ENCODE measurements at regions not wholly inside any gene's neighbourhood (a gene's known extent, or its start where the extent isn't known, plus 50 kb on each side); places are given as distances from the start of the nearest gene placed in this dataset.
"Not testable (repeated sequence)": the region's sequence is repeated elsewhere in the genome, so short reads cannot be mapped to it uniquely, and the experiment has no call there.

DNA sequence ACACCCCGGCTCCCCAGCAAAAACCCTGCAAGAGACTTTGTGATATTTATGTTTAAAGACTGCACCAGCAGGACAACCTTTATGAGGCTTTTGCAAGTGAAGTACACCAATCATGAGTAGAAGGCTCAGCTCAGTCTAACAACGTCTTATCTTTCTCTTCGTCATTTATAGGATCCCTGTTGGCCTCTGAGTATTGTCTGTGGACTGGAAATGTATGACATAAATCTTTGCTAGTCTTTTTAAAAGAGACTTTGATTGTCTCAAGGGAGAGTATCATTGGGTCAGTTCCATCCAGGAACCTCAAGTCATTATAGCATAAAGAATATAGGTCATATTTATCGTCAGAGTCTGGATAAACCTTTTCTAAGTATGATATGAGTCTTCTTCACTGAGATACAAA lies 505.0 kb upstream of the SOX9 start:
- DNase-seq = no peak
- Mint-ChIP-seq H3K9me3 (ENCODE audit: low read depth, unreplicated experiment) (peaks cover 14% of the 10 kb centered on the region), H3K27ac (ENCODE audit: unreplicated experiment) (no peak overlapping the region), H3K27me3 (ENCODE audit: unreplicated experiment) (no peaks in the 10 kb centered on the region), H3K4me1 (ENCODE audit: low read depth, unreplicated experiment) (no peaks in the 10 kb centered on the region), H3K36me3 (ENCODE audit: insufficient read depth, unreplicated experiment) (no peaks in the 10 kb centered on the region), H3K4me3 (ENCODE audit: low read depth, unreplicated experiment) (no peak overlapping the region)
- CTCF ChIA-PET = no interaction called here
- TF ChIP-seq, protein P1, sequence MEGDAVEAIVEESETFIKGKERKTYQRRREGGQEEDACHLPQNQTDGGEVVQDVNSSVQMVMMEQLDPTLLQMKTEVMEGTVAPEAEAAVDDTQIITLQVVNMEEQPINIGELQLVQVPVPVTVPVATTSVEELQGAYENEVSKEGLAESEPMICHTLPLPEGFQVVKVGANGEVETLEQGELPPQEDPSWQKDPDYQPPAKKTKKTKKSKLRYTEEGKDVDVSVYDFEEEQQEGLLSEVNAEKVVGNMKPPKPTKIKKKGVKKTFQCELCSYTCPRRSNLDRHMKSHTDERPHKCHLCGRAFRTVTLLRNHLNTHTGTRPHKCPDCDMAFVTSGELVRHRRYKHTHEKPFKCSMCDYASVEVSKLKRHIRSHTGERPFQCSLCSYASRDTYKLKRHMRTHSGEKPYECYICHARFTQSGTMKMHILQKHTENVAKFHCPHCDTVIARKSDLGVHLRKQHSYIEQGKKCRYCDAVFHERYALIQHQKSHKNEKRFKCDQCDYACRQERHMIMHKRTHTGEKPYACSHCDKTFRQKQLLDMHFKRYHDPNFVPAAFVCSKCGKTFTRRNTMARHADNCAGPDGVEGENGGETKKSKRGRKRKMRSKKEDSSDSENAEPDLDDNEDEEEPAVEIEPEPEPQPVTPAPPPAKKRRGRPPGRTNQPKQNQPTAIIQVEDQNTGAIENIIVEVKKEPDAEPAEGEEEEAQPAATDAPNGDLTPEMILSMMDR (IDR thresholded peaks at IDR 0.05; ENCODE audit: unreplicated experiment) = no peak
- BruUV-seq (replicated peaks) = no TSS peak
- intact Hi-C loops (cut with micrococcal nuclease; ENCODE audit: unreplicated experiment) = no loop called here

GRCh38 chr17:71617767-71618166 lies 503.1 kb upstream of the SOX9 start:
- BruUV-seq (replicated peaks); H3K36me3 Mint-ChIP-seq (ENCODE audit: insufficient read depth, unreplicated experiment); intact Hi-C loops (cut with micrococcal nuclease; ENCODE audit: unreplicated experiment); DNase-seq; H3K4me3 Mint-ChIP-seq (ENCODE audit: low read depth, unreplicated experiment); H3K27me3 Mint-ChIP-seq (ENCODE audit: unreplicated experiment); H3K4me1 Mint-ChIP-seq (ENCODE audit: low read depth, unreplicated experiment); H3K27ac Mint-ChIP-seq (ENCODE audit: unreplicated experiment); CTCF ChIA-PET: not testable (repeated sequence)
- H3K9me3 Mint-ChIP-seq (ENCODE audit: low read depth, unreplicated experiment) = peaks cover 14% of the 10 kb centered on the region

- DNase-seq = no peak
- no peak overlapping the region for H3K4me3 Mint-ChIP-seq (ENCODE audit: low read depth, unreplicated experiment)
- H3K27me3 Mint-ChIP-seq (ENCODE audit: unreplicated experiment) = no peaks in the 10 kb centered on the region
- CTCF ChIA-PET = no interaction called here
- H3K9me3 Mint-ChIP-seq (ENCODE audit: low read depth, unreplicated experiment) = peaks cover 4% of the 10 kb centered on the region
- BruUV-seq (replicated peaks) = no TSS peak
- peaks cover 14% of the 10 kb centered on the region for H3K4me1 Mint-ChIP-seq (ENCODE audit: low read depth, unreplicated experiment)
- H3K36me3 Mint-ChIP-seq (ENCODE audit: insufficient read depth, unreplicated experiment) = no peaks in the 10 kb centered on the region
- TF ChIP-seq, protein P1 (IDR thresholded peaks at IDR 0.05; ENCODE audit: unreplicated experiment) = no peak
- intact Hi-C loops (cut with micrococcal nuclease; ENCODE audit: unreplicated experiment) = no loop called here
- H3K27ac Mint-ChIP-seq (ENCODE audit: unreplicated experiment) = no peak overlapping the region
Measured at GRCh38 chr17:71625330-71625729, 495.5 kb upstream of the SOX9 start.

- CTCF ChIA-PET = no interaction called here
- peaks cover 9% of the 10 kb centered on the region for H3K36me3 Mint-ChIP-seq (ENCODE audit: insufficient read depth, unreplicated experiment)
- no peak for DNase-seq
- TF ChIP-seq, protein P1 (IDR thresholded peaks at IDR 0.05; ENCODE audit: unreplicated experiment) = no peak
- H3K9me3 Mint-ChIP-seq (ENCODE audit: low read depth, unreplicated experiment) = peaks cover 4% of the 10 kb centered on the region
- BruUV-seq (replicated peaks) = no TSS peak
- H3K4me1 Mint-ChIP-seq (ENCODE audit: low read depth, unreplicated experiment) = peaks cover 39% of the 10 kb centered on the region
- no peak overlapping the region for H3K27ac Mint-ChIP-seq (ENCODE audit: unreplicated experiment)
- H3K27me3 Mint-ChIP-seq (ENCODE audit: unreplicated experiment) = no peaks in the 10 kb centered on the region
- H3K4me3 Mint-ChIP-seq (ENCODE audit: low read depth, unreplicated experiment) = no peak overlapping the region
- intact Hi-C loops (cut with micrococcal nuclease; ENCODE audit: unreplicated experiment) = no loop called here
Measured at GRCh38 chr17:71628306-71628705, 492.5 kb upstream of the SOX9 start.

GRCh38 chr17:71631483-71631882 lies 489.3 kb upstream of the SOX9 start:
- intact Hi-C loops (cut with micrococcal nuclease; ENCODE audit: unreplicated experiment) = loop anchor here (5.0 to 10.0 kb wide), 4 partner anchors 51 to 486 kb away; no protein-coding TSS in a partner anchor
- TF ChIP-seq, protein P1 (IDR thresholded peaks at IDR 0.05; ENCODE audit: unreplicated experiment) = no peak
- no peaks in the 10 kb centered on the region for H3K9me3 Mint-ChIP-seq (ENCODE audit: low read depth, unreplicated experiment)
- no peak for DNase-seq
- peaks cover 37% of the 10 kb centered on the region for H3K4me1 Mint-ChIP-seq (ENCODE audit: low read depth, unreplicated experiment)
- peak overlapping the region; percentile 69 for H3K27ac Mint-ChIP-seq (ENCODE audit: unreplicated experiment)
- peaks cover 9% of the 10 kb centered on the region for H3K36me3 Mint-ChIP-seq (ENCODE audit: insufficient read depth, unreplicated experiment)
- CTCF ChIA-PET = no interaction called here
- H3K4me3 Mint-ChIP-seq (ENCODE audit: low read depth, unreplicated experiment) = no peak overlapping the region
- no TSS peak for BruUV-seq (replicated peaks)
- H3K27me3 Mint-ChIP-seq (ENCODE audit: unreplicated experiment) = no peaks in the 10 kb centered on the region
